ENCODE measurements at regions not wholly inside any gene's neighbourhood (a gene's known extent, or its start where the extent isn't known, plus 50 kb on each side); places are given as distances from the start of the nearest gene placed in this dataset.

GRCh38 chr21:16866851-16867250, 646.0 kb upstream of the CXADR start:
- no peak for DNase-seq

- no peak for DNase-seq
These were observed 642.7 kb upstream of the CXADR start for GRCh38 chr21:16870103-16870502.

- DNase-seq = no peak
These were observed 640.2 kb upstream of the CXADR start for GRCh38 chr21:16872616-16873015.

GRCh38 chr21:16873176-16873575, 639.7 kb upstream of the CXADR start:
- DNase-seq = no peak

- no peak for DNase-seq
These were observed 639.2 kb upstream of the CXADR start for GRCh38 chr21:16873596-16873995.

GRCh38 chr21:16879479-16879878, 633.4 kb upstream of the CXADR start:
- DNase-seq = no peak

GRCh38 chr21:16891821-16892220, 621.0 kb upstream of the CXADR start:
- no peak for DNase-seq

GRCh38 chr21:16900685-16901084, 612.2 kb upstream of the CXADR start:
- no peak for DNase-seq

- no peak for DNase-seq
These were observed 604.8 kb upstream of the CXADR start for GRCh38 chr21:16908077-16908476.

GRCh38 chr21:16910435-16911165, 602.2 kb upstream of the CXADR start:
- DNase-seq = no peak

GRCh38 chr21:16911166-16911607, 601.7 kb upstream of the CXADR start:
- DNase-seq = no peak

- DNase-seq = no peak
These were observed 600.8 kb upstream of the CXADR start for GRCh38 chr21:16912075-16912474.

GRCh38 chr21:16913010-16913409, 599.8 kb upstream of the CXADR start:
- no peak for DNase-seq

GRCh38 chr21:16928439-16928838, 584.4 kb upstream of the CXADR start:
- DNase-seq = no peak

- no peak for DNase-seq
These were observed 580.5 kb upstream of the CXADR start for GRCh38 chr21:16932314-16932713.

- no peak for DNase-seq
These were observed 570.1 kb upstream of the CXADR start for GRCh38 chr21:16942703-16943102.

GRCh38 chr21:16943231-16943630, 569.6 kb upstream of the CXADR start:
- DNase-seq = no peak

- no peak for DNase-seq
These were observed 567.3 kb upstream of the CXADR start for GRCh38 chr21:16945580-16945979.

GRCh38 chr21:16956824-16957223, 556.0 kb upstream of the CXADR start:
- no peak for DNase-seq

GRCh38 chr21:16965424-16965823, 547.4 kb upstream of the CXADR start:
- no peak for DNase-seq

GRCh38 chr21:16968436-16968835, 544.4 kb upstream of the CXADR start:
- DNase-seq = no peak

- no peak for DNase-seq
These were observed 543.2 kb upstream of the CXADR start for GRCh38 chr21:16969636-16970035.

- no peak for DNase-seq
These were observed 538.8 kb upstream of the CXADR start for GRCh38 chr21:16974060-16974459.

- no peak for DNase-seq
These were observed 536.6 kb upstream of the CXADR start for GRCh38 chr21:16976193-16976592.

GRCh38 chr21:16978309-16978895, 534.4 kb upstream of the CXADR start:
- no peak for DNase-seq
